HG03354 (cell line): ENCODE measurements at regions not wholly inside any gene's neighbourhood (a gene's known extent, or its start where the extent isn't known, plus 50 kb on each side); places are given as distances from the start of the nearest gene placed in this dataset.

ENCODE experiments used
- ATAC-seq: cut with Tn5 transposase; IDR thresholded peaks from one replicate; pipeline ENCODE4 v1.9.1; 2021; ENCODE audit warnings: mild to moderate bottlenecking; ENCODE audit not compliant: unreplicated experiment, poor library complexity, severe bottlenecking

DNA sequence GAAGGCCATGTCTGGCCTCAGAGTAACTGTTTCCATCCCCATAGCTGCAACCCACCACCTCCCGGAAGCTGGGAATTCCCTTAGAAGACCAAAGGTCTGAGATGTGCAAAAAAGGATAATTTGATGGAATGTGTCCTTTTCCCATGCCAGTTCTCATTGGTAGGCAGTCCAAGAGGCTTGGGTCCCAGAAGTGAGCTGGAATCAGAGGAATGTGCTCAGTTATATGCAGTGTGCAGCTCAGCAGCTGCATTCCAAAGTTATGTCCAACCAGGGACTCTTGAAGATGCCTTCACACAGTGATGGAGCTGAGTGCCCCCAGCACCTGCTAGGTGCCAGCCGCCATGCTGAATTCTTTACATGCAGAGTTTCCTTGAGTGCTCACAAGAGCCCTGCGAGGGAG is 583.9 kb upstream of the TBX3 start:
- ATAC-seq, result no peak

DNA sequence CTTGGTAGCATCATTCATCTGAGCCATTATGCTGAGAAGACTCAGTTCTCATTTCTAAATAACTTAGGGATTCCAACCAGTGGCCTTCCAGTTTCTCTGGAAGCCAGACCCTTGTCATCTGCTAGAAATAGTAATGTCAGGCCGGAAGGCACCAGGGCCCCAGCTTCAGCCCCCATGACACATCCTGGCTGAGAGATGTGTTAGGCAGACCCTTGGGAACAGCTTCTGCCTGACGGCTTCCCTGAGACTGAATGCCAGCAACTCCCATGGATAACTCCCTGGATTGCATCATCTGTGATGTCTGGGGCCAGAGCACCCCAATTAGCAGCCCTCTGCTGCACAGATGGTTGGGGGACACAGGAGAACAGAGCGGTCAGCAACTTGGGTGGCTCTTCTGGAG is 583.5 kb upstream of the TBX3 start:
- ATAC-seq, result no peak

DNA sequence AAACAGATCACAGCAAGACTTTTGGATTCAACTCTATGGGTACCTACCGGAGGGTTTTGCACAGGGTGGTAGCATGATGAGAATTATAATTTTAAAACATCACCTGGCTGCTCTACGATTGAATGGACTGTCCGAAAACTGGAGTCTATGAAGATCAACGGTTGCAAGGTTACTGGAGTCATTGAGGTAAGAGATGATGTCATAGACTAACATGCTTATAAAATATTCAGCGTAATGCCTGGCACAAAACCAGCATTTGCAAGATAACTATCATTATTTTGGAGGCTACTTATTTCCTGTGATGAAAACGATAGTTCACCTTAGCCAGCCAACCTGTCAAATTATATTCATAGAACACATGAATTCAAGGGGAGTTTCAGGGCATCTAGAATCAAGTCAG is 580.6 kb upstream of the TBX3 start:
- ATAC-seq, result no peak

DNA sequence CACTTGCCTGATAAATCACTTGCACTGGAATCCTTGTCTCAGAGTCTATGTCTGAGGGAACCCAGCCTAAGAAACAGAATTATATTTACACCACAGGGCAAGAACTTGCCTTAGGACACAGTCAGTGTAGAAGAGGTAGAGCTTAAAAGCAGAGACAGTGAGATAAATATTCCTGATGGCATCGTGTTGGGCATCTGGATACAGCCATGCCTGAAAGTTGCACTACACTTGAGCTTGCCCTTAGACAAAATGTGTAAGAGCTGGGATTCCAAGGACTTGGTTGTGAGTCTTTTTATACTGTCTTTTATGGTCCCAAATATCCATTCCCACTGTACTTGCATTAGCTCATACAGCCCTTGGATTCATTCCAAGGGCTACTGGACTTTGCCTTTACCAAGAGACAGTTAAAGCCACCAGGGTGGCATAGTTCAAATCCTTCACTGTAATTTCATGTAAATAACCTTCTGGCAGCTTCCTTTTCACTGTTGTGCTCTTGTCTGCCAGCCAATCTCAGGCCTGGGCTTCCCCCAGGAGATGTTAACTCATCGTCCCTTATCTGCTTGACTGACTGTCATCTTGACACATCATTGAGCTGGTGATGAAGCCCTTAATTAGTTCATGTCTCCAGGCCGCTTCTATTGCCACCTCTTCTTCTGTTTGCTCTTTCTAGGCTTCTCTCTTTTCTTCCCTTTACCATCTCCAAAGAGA is 577.9 kb upstream of the TBX3 start:
- ATAC-seq, result no peak

DNA sequence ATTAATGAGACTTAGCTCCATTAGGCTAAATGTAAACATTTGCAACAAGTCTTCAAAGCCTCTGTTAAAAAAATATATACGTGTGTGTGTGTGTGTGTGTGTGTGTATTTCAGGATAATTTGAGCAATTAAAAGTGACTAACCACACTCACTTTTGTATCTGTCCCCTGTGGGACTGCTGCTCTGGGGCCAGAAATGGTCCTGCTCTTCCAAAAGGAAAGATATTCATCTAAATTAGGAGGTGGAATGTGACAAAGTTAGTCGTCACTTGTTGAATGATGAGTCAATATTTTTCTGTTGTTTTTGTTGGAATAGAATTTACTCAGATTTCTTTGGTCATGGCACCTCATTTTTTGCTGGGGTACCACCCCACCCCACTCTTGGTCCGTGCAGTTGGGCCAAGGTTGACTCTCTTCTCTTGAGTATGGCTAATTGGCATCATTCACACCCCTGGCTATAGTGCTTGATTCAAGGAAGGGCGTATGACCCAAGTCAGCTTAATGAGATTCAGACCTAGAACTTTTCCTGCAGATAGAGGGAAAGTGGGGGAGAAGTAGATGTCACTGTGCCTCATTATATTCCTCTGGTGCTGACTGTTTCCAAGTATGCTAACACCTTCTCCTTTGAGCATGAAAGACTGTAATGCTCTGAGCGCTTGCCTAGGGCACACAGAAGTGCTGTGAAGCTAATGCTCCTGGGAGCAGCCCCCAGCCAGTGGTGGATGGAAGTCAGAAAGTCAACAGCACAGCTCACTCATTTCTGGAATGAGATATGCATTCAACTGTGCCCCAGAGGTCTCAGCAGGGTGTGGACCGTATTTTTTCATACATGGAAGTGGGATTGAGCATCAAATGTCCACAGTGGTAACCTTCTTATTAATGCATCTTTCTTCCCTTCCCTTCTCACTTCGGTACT is 577.0 kb upstream of the TBX3 start:
- no peak for ATAC-seq

- ATAC-seq, result no peak
Observed at GRCh38 chr12:115259968-115260747, 576.2 kb upstream of the TBX3 start.

- ATAC-seq, result no peak
Observed at GRCh38 chr12:115257791-115258190, 573.8 kb upstream of the TBX3 start.

- no peak for ATAC-seq
Observed at GRCh38 chr12:115255962-115256361, 572.0 kb upstream of the TBX3 start.

- no peak for ATAC-seq
Observed at GRCh38 chr12:115255257-115255656, 571.3 kb upstream of the TBX3 start.

DNA sequence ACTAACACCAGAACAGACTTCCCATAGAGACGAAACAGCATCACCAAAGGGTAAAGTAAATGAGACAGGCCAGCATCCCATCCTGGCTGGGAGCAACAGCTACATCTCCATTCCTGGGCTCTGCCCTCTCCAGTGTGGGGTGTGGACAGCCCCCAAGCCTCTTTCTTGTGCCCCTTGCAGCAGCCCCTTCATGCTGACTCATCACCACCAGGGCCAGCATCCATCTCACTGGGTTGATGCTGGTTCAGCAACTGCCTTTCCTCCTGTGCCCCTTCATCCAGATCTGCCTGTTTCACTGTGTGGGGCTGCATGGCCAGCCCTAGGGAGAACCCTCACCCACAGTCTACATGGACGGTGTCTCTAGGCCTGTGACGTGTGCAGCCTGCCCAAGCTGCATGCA is 569.1 kb upstream of the TBX3 start:
- no peak for ATAC-seq

DNA sequence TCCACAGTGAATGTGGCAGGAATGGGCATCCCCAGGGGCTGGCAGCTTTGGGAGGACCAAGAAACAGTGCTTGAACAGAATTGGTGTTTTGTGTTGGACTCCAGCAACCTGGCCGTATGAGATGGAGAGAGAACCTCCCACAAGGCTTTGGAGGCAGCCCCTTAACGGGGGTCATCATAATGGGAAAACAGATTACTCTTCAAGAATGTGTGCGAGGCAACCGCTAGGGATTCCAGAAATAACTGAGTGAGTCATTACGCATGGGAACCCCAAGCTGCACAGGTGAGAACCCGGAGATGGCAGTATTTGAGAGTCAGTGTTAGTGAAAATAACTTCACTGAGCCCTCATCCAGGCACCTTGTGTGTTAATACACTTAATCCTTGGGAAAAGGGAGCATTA is 567.8 kb upstream of the TBX3 start:
- ATAC-seq, result no peak

GRCh38 chr12:115249671-115250278 is 565.8 kb upstream of the TBX3 start:
- ATAC-seq, result no peak

DNA sequence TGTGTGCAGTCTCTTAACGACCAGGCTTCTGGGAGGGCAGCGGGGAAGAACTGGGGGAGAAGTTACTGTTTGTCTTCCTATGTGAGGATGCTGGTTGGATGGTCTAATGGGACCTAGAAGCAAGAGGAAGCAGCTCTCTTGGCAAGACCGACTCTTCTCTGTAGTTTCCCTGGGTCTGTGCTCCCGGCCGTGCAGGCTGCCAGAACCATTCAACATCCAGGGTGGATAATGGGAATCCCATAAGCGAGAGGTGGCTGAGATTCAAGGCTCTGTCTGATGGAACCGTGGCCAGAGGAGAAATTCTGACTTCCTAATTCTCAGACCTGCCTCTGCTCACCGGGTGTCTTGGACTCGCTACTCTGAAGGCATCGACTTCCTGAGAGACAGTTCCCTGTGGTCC is 561.0 kb upstream of the TBX3 start:
- no peak for ATAC-seq

- no peak for ATAC-seq
Observed at GRCh38 chr12:115243933-115244628, 560.1 kb upstream of the TBX3 start.

DNA sequence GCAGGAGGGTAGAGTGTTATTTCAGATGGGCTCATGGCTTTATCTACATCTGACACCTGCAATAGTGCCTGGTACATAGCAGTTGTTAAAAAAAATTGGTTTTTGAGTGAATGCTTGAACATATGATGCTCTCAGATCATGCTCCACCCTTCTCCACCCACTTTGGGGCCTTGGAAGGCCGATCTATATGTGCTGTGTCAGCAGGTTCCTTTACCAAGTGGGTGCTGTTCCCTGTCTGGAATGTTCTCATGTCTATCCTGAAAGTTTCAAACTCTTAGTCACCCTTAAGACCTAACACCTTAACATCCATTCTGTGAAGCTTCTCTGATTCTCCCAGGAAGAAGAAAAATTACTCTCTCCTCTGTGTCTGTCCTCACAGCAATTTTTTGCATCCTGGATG is 556.3 kb upstream of the TBX3 start:
- ATAC-seq, result no peak

DNA sequence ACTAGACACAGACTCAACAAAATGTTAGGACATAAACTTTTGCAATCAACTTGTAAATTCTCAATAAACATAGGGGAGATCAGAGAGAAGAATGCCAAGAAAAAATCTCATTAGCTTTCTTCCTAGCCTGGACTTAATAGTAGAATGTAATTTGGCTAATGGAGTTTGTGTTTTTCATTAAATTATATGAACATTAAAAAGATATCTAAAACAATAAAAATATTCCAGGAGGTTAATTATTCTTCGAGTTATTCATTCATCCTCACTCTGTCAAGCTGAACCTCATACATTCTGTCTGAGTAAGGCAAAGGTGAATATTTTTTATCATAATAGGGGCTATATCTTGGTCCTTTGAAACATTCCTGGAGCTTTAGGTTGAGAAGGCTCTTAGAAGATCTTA is 551.9 kb upstream of the TBX3 start:
- ATAC-seq, result no peak

- no peak for ATAC-seq
Observed at GRCh38 chr12:115233891-115234543, 550.0 kb upstream of the TBX3 start.

DNA sequence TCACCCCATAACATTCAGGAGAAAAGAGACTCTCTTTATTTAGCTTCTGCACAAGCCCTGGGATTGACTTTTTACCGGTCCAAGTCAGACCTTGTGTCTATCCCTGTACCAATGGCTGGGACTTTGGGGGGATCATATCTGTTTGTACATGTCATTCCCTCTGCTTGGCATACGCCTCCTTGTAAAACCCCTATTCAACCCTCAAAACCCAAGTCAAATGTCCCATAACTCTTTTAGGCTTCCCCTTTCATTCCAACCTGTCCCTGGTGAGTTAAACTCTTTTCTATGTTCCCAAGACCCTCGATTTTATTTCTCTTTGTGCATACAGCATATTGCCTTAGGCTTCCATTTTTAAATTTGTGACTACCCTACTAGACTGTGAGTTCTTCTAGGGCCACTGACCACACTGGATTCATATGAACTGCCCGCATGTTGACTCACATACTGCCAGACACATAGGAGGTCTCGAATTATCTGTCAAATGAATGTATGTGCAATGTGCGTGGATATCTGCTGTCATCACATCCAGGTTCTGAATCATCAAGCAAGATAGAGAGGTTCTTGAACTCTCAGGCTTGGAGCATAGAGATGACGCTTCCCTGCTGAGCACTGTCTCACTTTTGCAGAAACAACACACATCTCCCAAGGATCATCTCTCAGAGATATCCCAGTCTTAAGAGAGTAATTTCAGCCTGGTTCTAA is 548.6 kb upstream of the TBX3 start:
- ATAC-seq, result no peak
